ENCODE measurements at regions not wholly inside any gene's neighbourhood (a gene's known extent, or its start where the extent isn't known, plus 50 kb on each side); places are given as distances from the start of the nearest gene placed in this dataset.
"Not testable (repeated sequence)": the region's sequence is repeated elsewhere in the genome, so short reads cannot be mapped to it uniquely, and the experiment has no call there.

DNA sequence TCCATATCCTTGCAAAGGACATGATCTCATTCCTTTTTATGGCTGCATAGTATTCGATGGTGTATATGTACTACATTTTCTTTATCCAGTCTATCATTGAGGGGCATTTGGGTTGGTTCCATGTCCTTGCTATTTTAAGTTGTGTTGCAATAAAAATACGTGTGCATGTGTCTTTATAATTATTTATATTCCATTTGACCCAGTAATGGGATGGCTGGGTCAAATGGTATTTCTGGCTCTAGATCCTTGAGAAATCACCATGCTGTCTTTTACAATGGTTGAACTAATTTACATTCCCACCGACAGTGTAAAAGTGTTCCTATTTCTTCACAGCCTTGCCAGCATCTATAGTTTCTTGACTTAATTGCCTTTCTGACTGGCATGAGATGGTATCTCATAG is 972.6 kb upstream of the KCND2 start:
- not testable (repeated sequence) for DNase-seq

DNA sequence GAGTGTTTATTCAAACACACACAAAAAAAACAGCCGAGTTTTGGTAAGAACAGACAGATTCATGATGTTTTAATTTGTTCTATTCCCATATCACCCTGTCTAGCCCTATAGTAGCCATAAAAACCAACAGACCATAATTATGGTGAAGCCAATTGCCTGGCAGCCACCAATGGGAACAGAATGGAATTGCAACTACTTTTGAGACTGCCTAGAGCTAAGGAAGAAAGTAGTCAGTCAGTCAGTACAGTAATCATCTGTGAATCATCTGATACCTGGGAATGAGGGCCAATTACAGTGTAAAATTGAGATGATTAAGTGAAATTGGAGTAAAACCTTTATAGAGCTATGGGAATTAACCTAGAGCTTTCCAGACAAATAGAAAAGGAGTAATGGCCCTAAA is 952.7 kb upstream of the KCND2 start:
- DNase-seq: no peak

- DNase-seq: no peak
Measured at GRCh38 chr7:119329715-119330114, 943.3 kb upstream of the KCND2 start.

DNA sequence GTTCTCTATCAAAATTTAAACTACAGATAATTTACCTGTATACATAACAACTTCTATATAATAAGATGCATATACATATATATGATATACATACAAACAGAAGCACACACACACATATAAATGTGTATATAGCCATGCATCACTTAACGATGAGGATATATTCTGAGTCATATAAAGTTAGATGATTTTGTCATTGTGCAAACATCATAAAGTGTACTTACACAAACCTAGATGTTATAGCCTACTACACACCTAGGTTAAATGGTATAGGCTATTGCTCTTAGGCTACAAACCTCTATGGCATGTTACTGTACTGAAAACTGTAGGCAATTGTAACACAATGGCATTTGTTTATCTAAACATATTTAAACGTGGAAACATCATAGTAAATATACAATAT is 937.6 kb upstream of the KCND2 start:
- no peak for DNase-seq

- DNase-seq: no peak
Measured at GRCh38 chr7:119341822-119342221, 931.2 kb upstream of the KCND2 start.

DNA sequence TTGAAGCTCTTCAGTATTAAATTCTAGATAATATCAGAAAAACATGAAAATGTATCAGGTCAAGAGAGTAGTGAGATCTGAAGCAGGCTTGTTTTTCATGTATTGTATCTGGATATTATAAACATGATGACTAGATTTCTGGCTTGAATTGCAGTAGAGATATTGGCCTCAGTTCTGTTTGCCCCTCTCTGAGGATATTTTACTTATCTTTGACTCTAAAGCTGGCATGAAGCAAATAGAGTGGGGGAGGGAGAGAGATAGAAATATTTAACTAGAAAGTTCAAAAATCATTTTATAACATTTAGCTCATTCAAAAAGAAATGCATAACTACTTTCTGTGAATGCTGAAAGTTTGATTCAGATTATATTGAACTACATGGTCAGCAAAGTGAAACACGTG is 929.7 kb upstream of the KCND2 start:
- DNase-seq: no peak

- no peak for DNase-seq
Measured at GRCh38 chr7:119344466-119344865, 928.5 kb upstream of the KCND2 start.

GRCh38 chr7:119348491-119348890 is 924.5 kb upstream of the KCND2 start:
- DNase-seq: no peak

- no peak for DNase-seq
Measured at GRCh38 chr7:119350334-119350733, 922.6 kb upstream of the KCND2 start.

DNA sequence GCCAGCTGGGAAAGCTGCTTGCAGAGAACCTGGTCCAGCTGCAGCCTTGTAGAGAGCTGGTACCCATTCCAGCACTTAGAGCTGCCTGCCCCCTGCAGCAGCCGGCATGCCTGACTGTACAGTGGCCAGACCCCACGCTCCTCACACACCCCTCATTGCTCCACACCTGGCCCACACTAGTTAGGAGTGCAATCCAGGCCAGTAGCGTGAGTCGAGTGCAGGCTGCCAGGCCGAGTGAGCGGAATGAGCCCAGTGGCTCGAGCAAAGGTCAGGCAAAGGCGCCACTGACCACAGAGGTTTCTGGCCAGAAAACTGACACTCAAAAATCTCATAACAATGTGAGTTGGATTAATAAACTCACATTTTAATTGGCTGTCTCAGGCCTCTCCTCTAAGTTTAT is 921.7 kb upstream of the KCND2 start:
- no peak for DNase-seq

DNA sequence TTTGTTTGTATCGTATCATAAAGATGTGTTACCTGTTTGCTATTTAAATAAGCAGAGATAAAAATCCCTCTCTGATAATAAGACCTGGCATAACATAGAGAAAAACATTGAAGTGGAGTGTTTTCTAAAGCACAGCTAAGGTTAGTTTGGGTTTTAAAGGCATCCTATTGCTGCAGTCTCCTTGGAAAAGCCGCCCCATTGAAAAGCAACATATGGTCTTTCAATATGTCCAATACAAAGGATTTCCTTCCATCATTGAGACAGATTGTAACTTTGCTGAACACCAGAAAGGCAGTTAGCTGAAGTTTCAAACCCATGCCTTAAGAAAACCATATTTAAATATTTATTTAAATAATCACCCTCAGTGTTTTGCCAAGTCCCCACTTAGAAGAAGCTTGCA is 898.5 kb upstream of the KCND2 start:
- no peak for DNase-seq

- DNase-seq: no peak
Measured at GRCh38 chr7:119377861-119378260, 895.1 kb upstream of the KCND2 start.

GRCh38 chr7:119382726-119383125 is 890.2 kb upstream of the KCND2 start:
- no peak for DNase-seq

DNA sequence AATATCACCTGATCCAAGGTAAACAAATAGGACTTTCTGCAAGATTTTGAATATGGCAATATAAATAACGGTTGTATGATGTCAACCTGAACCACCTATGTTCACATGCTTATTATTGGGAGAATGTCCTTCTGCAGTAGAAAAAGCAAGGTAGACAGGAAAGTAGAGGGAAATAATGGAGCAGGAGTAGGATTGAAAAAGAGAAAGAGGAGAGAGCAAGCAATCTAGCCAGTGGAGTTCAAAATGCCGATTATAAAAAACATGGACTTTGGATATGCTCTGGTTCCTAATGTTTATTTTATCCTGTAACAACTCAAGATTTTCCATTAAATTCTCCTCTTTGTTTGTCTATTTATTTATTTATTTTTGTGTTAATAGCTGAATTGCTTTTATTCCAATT is 878.0 kb upstream of the KCND2 start:
- no peak for DNase-seq

- no peak for DNase-seq
Measured at GRCh38 chr7:119397156-119397555, 875.8 kb upstream of the KCND2 start.

GRCh38 chr7:119408596-119408995 is 864.4 kb upstream of the KCND2 start:
- DNase-seq: no peak

DNA sequence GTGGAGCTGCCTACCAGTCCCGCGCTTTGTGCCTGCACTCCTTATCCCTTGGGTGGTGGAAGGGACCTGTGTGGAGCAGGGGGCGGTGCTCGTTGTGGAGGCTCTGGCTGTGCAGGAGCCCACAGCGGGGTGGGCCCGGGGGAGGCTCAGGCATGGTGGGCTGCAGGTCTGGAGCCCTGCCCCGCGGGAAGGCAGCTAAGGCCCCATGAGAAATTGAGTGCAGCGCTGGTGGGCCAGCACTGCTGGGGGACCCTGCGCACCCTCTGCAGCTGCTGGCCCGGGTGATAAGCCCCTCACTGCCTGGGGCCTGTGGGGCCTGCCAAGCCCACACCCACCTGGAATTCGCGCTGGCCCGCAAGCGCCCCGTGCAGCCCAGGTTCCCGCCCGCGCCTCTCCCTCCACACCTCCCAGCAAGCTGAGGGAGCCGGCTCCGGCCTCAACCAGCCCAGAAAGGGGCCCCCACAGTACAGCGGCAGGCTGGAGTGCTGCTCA is 859.6 kb upstream of the KCND2 start:
- DNase-seq: no peak

DNA sequence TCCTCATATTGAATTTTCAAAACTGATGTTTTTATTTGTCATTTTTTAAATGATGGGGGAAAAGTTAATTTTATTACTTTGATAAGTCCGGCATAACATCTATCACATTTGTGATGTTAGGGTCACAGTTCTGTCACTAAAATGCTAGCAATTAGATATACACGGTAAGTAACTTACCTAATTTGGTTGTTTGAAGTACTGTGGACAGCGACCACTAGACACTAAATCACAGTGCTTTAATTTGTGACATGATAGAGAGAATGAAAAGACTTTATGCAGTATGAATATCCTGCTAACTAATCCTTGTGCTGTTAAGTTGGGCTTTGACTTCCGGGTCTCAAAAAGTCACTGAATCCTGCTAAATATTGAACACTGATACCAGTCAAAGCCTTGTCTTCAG is 857.3 kb upstream of the KCND2 start:
- DNase-seq: no peak

DNA sequence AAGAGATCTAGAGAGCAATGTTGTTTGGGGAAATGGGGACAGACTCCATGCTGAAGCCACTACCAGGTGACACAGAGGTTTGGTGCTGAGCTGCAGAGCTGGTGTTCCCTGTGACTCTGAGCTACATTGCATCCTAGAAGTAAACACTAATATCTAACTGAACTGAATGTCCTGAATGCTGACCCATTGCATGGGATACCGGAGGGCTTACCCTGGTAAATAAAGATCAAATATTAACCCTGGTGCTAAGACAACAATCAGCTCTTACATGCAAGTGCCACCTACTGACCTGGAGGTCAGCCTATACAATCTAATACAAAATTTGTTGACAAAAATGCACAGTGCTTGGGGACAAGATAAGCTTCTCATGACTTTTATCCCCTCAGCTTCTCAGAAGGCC is 851.3 kb upstream of the KCND2 start:
- DNase-seq: no peak

DNA sequence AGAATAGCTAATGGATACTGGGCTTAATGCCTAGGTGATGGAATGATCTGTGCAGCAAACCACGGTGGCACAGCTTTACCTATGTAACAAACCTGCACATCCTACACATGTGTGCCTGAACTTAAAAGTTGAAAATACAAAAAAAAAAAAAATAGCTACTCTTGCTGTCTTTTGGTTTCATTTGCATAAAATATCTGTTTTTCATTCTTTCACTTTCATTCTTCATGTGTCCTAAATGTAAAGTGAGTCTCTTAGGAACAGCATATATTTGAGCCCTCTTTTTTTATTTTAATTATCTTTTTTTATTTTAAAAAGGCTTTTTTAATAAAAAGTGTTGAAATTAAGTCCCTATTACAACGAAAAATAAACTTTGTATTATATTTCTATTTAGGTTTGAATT is 836.1 kb upstream of the KCND2 start:
- DNase-seq: no peak

DNA sequence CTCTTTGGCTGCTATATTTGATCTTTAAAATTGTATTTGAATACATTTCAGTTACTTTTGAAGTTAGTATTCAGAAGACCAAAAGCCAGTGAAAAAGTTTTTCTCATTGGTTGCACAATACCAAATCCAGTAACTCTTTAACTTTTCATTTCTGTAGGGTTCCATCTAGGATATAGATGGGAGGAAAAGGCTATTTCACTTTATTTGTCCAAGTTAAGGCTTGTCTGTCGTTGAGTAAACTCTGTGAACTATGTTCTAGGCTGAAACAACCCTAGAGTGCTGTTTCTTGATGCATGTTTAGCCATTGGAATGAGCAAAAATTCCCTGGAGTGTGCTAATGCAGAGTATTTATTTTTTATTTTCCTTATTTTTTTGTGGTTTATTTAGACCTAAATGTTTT is 834.7 kb upstream of the KCND2 start:
- no peak for DNase-seq

GRCh38 chr7:119439192-119439591 is 833.8 kb upstream of the KCND2 start:
- DNase-seq: no peak

DNA sequence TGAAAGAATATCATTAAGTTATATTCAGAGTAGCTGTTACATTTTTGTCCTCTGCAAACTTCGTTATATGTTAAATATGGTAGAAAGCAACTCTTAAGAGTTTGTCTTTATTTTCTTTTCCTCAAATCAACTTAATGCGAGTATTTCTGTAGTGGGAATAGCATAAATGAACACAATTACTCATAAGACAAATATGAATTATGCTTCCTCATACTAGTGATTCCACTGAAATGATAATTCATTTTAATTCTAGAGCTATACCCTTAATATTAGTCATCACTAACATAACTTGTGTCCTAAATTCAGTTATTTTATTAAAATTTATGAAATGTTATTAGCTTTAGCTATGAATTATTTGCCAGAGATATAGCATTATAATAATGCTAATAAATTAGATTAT is 820.6 kb upstream of the KCND2 start:
- no peak for DNase-seq

- no peak for DNase-seq
Measured at GRCh38 chr7:119465798-119466305, 807.1 kb upstream of the KCND2 start.

- no peak for DNase-seq
Measured at GRCh38 chr7:119472408-119473038, 800.5 kb upstream of the KCND2 start.

Measured in DMS 273 treated with DMSO at 0.1 percent for 48 hours (cell line).